Suprapubic skin (tissue), 4 donors: ENCODE measurements at regions not wholly inside any gene's neighbourhood (a gene's known extent, or its start where the extent isn't known, plus 50 kb on each side); places are given as distances from the start of the nearest gene placed in this dataset.

Experiments
- DNase-seq, 2 donors: peaks; one replicate each; pipeline ENCODE4 v3.0.0-alpha.2; 2019; ENCODE audit warnings: low spot score in 2 of 2
- H3K27ac ChIP-seq: fragments of 200-600 bp; sonication (generic); one replicate; pipeline ENCODE4 v1.5.1; 2019
- H3K27me3 ChIP-seq: fragments of 200-600 bp; sonication (generic); one replicate; pipeline ENCODE4 v1.5.1; 2019
- H3K36me3 ChIP-seq: fragments of 200-600 bp; sonication (generic); one replicate; pipeline ENCODE4 v1.5.1; 2019
- H3K4me1 ChIP-seq: fragments of 200-600 bp; sonication (generic); one replicate; pipeline ENCODE4 v1.5.1; 2019
- H3K4me3 ChIP-seq: fragments of 200-600 bp; sonication (generic); one replicate; pipeline ENCODE4 v1.5.1; 2019; ENCODE audit warnings: mild to moderate bottlenecking
- H3K9me3 ChIP-seq: fragments of 200-600 bp; sonication (generic); one replicate; pipeline ENCODE4 v1.5.1; 2019
- CTCF ChIP-seq, 2 donors: fragments of 200-600 bp in 1 of 2; fragments of 450-650 bp in 1 of 2; sonication (generic) in 1 of 2; IDR thresholded peaks; one replicate each; pipeline ENCODE4 v1.5.1; 2016 to 2019; ENCODE audit warnings: antibody characterized with exemption in 2 of 2, mild to moderate bottlenecking in 1 of 2, moderate library complexity in 1 of 2
- EP300 ChIP-seq: sonication (generic); formaldehyde crosslinking; IDR thresholded peaks from one replicate; pipeline ENCODE4 v1.6.1; 2017; ENCODE audit warnings: antibody characterized with exemption
- POLR2A ChIP-seq, 2 donors: fragments of 450-650 bp; IDR thresholded peaks; one replicate each; pipeline ENCODE4 v1.6.1; 2017; ENCODE audit warnings: antibody characterized with exemption in 2 of 2, mild to moderate bottlenecking in 2 of 2, moderate library complexity in 2 of 2
- POLR2AphosphoS5 ChIP-seq, 3 donors: sonication (generic); formaldehyde crosslinking; IDR thresholded peaks; one replicate each; pipeline ENCODE4 v1.6.1; 2017; ENCODE audit warnings: antibody characterized with exemption in 3 of 3
- WGBS: methylation state at CpG from one replicate; pipeline ENCODE4 v1.1.5; 2018; 5-methylcytosine and 5-hydroxymethylcytosine counted together

DNA sequence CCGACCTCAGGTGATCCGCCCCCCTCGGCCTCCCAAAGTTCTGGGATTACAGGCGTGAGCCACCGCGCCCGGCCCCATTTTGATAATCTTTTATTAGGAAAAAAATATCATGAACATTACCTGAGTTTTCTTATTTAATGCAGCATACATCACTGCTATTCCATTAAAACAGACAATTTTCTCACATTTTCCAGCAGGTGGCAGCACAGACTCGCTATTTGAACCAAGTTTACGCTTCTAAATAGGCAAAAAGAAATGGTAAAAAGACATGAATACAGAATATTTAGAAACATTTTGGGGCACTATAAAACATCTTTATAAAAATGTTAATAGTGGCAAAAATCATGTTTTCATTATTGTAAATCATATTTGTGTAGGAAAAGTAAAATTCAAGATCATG is 903.1 kb downstream of the SLITRK6 start:
- WGBS: 16% methylated on average over 9 of the region's 9 CpGs
- TF ChIP-seq POLR2A (IDR thresholded peaks at IDR 0.05) (no peak), CTCF (IDR thresholded peaks at IDR 0.05) (peak; percentile 42 to 43)
- no peak for DNase-seq

GRCh38 chr13:84894749-84895148 is 904.5 kb downstream of the SLITRK6 start:
- Histone ChIP-seq H3K27me3 (no peaks in the 10 kb centered on the region), H3K36me3 (no peaks in the 10 kb centered on the region), H3K4me1 (no peaks in the 10 kb centered on the region), H3K9me3 (no peaks in the 10 kb centered on the region), H3K4me3 (no peak overlapping the region), H3K27ac (no peak overlapping the region)
- WGBS: 94% methylated on average over 17 of the region's 23 CpGs
- no peak for DNase-seq
- no peak for TF ChIP-seq CTCF (IDR thresholded peaks at IDR 0.05)

More for the DNA sequence above, 903.1 kb downstream of the SLITRK6 start:
- Histone ChIP-seq H3K27ac (no peak overlapping the region), H3K4me3 (no peak overlapping the region), H3K36me3 (no peaks in the 10 kb centered on the region), H3K4me1 (no peaks in the 10 kb centered on the region), H3K9me3 (no peaks in the 10 kb centered on the region), H3K27me3 (no peaks in the 10 kb centered on the region)

- Histone ChIP-seq H3K9me3 (no peaks in the 10 kb centered on the region), H3K4me3 (no peak overlapping the region), H3K36me3 (no peaks in the 10 kb centered on the region), H3K27me3 (no peaks in the 10 kb centered on the region), H3K4me1 (no peaks in the 10 kb centered on the region), H3K27ac (no peak overlapping the region)
- no peak for DNase-seq
- TF ChIP-seq EP300 (no peak), POLR2A (IDR thresholded peaks at IDR 0.05) (no peak), CTCF (IDR thresholded peaks at IDR 0.05) (no peak)
- WGBS: 91% methylated on average over 6 of the region's 6 CpGs
These were observed 913.4 kb downstream of the SLITRK6 start for GRCh38 chr13:84885868-84886267.

DNA sequence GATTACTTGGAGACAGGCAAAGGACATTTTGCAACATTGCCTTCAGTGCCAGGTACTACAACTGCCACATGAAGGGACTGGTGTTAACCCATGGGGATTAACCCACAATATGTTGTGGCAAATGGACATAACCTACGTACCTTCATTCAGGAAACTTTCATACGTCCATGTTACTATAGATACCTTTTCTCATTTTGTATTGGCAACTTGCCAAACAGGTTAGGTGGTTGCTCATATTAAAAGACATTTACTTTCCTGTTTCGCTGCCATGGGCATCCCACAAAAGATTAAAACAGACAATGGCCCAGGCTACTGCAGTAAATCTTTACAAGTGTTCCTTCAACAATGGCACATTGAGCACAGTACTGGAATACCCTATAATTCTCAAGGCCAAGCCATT is 925.3 kb downstream of the SLITRK6 start:
- H3K27me3 ChIP-seq: no peaks in the 10 kb centered on the region
- no peaks in the 10 kb centered on the region for H3K4me1 ChIP-seq
- H3K9me3 ChIP-seq: peaks cover 6% of the 10 kb centered on the region
- no peak for DNase-seq
- H3K27ac ChIP-seq: no peak overlapping the region
- TF ChIP-seq POLR2AphosphoS5 (IDR thresholded peaks at IDR 0.05) (no peak), POLR2A (IDR thresholded peaks at IDR 0.05) (no peak), CTCF (IDR thresholded peaks at IDR 0.05) (no peak), EP300 (no peak)
- WGBS: 66% methylated on average over 3 of the region's 3 CpGs
- no peak overlapping the region for H3K4me3 ChIP-seq
- no peaks in the 10 kb centered on the region for H3K36me3 ChIP-seq

GRCh38 chr13:84870190-84870589 is 929.0 kb downstream of the SLITRK6 start:
- no peak for DNase-seq
- H3K4me1 ChIP-seq: no peaks in the 10 kb centered on the region
- WGBS: 74% methylated on average over 6 of the region's 6 CpGs
- H3K27me3 ChIP-seq: no peaks in the 10 kb centered on the region
- H3K36me3 ChIP-seq: no peaks in the 10 kb centered on the region
- no peak overlapping the region for H3K27ac ChIP-seq
- H3K4me3 ChIP-seq: no peak overlapping the region
- TF ChIP-seq POLR2A (IDR thresholded peaks at IDR 0.05) (no peak), CTCF (IDR thresholded peaks at IDR 0.05) (no peak), POLR2AphosphoS5 (IDR thresholded peaks at IDR 0.05) (no peak), EP300 (no peak)
- no peaks in the 10 kb centered on the region for H3K9me3 ChIP-seq
